Mammary epithelial cell (primary cell): ENCODE measurements at regions not wholly inside any gene's neighbourhood (a gene's known extent, or its start where the extent isn't known, plus 50 kb on each side); places are given as distances from the start of the nearest gene placed in this dataset.

Experiments
- EZH2 ChIP-seq: IDR thresholded peaks from 2 replicates; pipeline ENCODE4 v1.6.1; 2012; ENCODE audit warnings: low read length, inconsistent platforms, borderline replicate concordance
- TF ChIP-seq, protein P1 (sequence below), 2 donors: IDR thresholded peaks in 1 of 2; conservative IDR thresholded peaks in 1 of 2; 2 replicates each; pipeline ENCODE4 v1.5.1; 2011 to 2012; ENCODE audit warnings: inconsistent platforms in 2 of 2, low read length in 2 of 2, mild to moderate bottlenecking in 2 of 2, control low read depth in 1 of 2, low read depth in 1 of 2; ENCODE audit not compliant: insufficient read depth in 1 of 2; ENCODE audit errors: extremely low read depth in 1 of 2

DNA sequence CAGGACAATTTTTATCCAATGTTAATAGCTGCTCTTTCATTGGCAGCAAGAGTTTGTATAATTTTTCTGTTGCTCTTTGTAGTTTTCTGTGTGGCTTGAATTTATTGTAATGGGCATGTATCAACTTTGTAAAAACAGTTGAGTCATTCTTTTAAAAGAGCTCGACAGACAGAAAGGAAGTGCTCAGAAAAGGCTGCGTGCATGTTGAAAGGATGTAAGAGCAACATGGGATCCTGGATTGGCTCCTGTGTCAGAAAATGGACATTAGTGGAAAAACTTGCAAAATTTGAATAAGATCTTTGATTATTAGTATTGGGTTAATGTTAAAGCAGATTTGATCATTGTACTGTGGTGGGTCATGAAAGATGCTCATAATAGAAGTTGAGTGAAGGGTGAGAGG lies 93.3 kb upstream of the CDC42EP3 start:
- TF ChIP-seq, protein P1, sequence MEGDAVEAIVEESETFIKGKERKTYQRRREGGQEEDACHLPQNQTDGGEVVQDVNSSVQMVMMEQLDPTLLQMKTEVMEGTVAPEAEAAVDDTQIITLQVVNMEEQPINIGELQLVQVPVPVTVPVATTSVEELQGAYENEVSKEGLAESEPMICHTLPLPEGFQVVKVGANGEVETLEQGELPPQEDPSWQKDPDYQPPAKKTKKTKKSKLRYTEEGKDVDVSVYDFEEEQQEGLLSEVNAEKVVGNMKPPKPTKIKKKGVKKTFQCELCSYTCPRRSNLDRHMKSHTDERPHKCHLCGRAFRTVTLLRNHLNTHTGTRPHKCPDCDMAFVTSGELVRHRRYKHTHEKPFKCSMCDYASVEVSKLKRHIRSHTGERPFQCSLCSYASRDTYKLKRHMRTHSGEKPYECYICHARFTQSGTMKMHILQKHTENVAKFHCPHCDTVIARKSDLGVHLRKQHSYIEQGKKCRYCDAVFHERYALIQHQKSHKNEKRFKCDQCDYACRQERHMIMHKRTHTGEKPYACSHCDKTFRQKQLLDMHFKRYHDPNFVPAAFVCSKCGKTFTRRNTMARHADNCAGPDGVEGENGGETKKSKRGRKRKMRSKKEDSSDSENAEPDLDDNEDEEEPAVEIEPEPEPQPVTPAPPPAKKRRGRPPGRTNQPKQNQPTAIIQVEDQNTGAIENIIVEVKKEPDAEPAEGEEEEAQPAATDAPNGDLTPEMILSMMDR (conservative IDR thresholded peaks at IDR 0.05 in 1 of 2, IDR thresholded peaks at IDR 0.05 in 1 of 2; ENCODE audit: extremely low read depth in 1 of 2, insufficient read depth in 1 of 2, low read depth in 1 of 2, low read length in 2 of 2), result no peak
- no peak for TF ChIP-seq EZH2
